HL-60 (cell line): ENCODE measurements at regions not wholly inside any gene's neighbourhood (a gene's known extent, or its start where the extent isn't known, plus 50 kb on each side); places are given as distances from the start of the nearest gene placed in this dataset.

Experiments
- CTCF ChIP-seq: IDR thresholded peaks from one replicate; pipeline ENCODE4 v1.5.1; 2011; ENCODE audit warnings: low read length, control low read depth, inconsistent platforms; ENCODE audit not compliant: insufficient read depth
- POLR2AphosphoS5 ChIP-seq: IDR thresholded peaks from 2 replicates; pipeline ENCODE4 v1.6.1; 2012; ENCODE audit warnings: low read depth
- REST ChIP-seq: IDR thresholded peaks from 2 replicates; pipeline ENCODE4 v1.6.1; 2012; ENCODE audit warnings: low read depth; ENCODE audit not compliant: insufficient replicate concordance

- TF ChIP-seq CTCF (no peak), POLR2AphosphoS5 (no peak), REST (no peak)
Observed at GRCh38 chr15:47609693-47610092, 107.6 kb upstream of the SEMA6D start.
